ENCODE measurements at regions not wholly inside any gene's neighbourhood (a gene's known extent, or its start where the extent isn't known, plus 50 kb on each side); places are given as distances from the start of the nearest gene placed in this dataset.

DNA sequence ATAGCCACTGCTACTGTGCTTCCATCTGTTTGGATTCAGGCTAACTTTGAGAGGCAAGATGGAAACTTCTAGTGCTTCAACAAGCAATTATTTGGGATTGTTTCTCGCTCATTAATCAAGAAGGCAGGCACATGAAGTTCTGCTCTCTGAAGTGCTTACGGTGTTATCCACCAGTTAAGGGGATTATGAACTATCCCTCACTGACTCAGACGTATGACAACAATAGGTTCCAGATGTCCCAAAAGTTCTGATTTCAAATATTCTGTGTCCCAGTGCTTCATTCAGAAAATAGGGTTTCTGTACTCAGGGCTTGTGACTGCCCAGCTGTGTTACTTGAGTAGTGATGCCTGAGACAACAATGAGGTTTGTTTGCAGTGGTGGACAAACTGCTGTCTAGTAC, 81.0 kb downstream of the HACD1 start:
- TF ChIP-seq POLR2AphosphoS5 (IDR thresholded peaks at IDR 0.05) = no peak
- TF ChIP-seq, protein P1, sequence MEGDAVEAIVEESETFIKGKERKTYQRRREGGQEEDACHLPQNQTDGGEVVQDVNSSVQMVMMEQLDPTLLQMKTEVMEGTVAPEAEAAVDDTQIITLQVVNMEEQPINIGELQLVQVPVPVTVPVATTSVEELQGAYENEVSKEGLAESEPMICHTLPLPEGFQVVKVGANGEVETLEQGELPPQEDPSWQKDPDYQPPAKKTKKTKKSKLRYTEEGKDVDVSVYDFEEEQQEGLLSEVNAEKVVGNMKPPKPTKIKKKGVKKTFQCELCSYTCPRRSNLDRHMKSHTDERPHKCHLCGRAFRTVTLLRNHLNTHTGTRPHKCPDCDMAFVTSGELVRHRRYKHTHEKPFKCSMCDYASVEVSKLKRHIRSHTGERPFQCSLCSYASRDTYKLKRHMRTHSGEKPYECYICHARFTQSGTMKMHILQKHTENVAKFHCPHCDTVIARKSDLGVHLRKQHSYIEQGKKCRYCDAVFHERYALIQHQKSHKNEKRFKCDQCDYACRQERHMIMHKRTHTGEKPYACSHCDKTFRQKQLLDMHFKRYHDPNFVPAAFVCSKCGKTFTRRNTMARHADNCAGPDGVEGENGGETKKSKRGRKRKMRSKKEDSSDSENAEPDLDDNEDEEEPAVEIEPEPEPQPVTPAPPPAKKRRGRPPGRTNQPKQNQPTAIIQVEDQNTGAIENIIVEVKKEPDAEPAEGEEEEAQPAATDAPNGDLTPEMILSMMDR (IDR thresholded peaks at IDR 0.05) = no peak
- no peak for TF ChIP-seq POLR2A (IDR thresholded peaks at IDR 0.05)
- TF ChIP-seq EP300 (IDR thresholded peaks at IDR 0.05) = no peak

All from upper lobe of left lung (tissue), 4 donors.